Activated CD4-positive, alpha-beta T cell treated with anti-CD3 and anti-CD28 coated beads, Interleukin-2, Interleukin-6, amounts not matched to agents 100 ng/mL and 50 ng/mL, durations not matched to agents 16 hours and 8 hours (primary cell): ENCODE measurements at regions not wholly inside any gene's neighbourhood (a gene's known extent, or its start where the extent isn't known, plus 50 kb on each side); places are given as distances from the start of the nearest gene placed in this dataset.
A peak's percentile ranks its signal among the peaks of the same experiment; 100 is the strongest.
"Not testable (repeated sequence)": the region's sequence is repeated elsewhere in the genome, so short reads cannot be mapped to it uniquely, and the experiment has no call there.

Experiments
- DNase-seq: peaks from one replicate; pipeline ENCODE4 v3.0.0-alpha.2; 2020

- not testable (repeated sequence) for DNase-seq
These were observed 81.6 kb upstream of the FCGR1A start for GRCh38 chr1:149700677-149701567.

- DNase-seq, result peak; percentile 86
These were observed 74.2 kb upstream of the FCGR1A start for GRCh38 chr1:149708192-149708853.

DNA sequence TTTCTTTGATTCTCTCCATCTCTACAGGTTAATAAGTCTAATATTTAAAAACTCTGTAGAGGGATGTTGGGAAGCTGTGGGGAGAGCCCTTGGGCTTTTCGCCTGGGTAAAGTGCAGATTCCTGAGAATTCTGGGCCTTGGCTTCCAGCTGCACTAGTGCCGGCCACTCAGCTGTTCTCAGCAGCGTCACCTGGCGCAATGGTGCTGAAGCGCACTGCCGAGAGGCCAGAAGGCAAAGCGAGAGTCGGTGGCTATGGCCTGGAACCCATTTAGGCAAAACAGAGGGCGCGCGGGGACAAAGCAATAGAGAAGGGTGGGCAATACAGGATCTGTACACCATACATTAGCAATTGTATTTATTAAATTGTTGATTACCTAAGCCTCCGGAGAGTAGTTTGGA lies 70.8 kb upstream of the FCGR1A start:
- DNase-seq, result not testable (repeated sequence)

- peak; percentile 78 for DNase-seq
These were observed 70.2 kb upstream of the FCGR1A start for GRCh38 chr1:149712154-149712927.

DNA sequence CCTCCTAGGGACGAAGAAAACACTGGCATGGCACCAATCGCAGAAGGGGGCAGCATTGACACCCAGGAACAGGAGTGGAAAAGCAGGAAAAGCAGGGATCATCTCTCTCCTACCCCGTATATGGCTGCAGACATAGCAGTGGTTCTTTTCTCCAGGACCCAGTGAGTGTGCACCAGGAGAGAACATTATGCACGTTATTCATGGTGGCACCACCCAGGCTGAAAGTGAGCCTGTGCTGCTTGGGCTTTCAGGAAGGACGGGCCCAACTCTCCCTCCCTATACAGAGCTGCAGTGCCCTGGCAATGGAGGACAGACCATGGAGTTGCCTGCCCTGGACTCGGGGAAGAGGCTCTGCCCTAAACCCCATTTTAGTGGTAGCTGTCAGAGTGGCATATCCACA lies 69.0 kb upstream of the FCGR1A start:
- DNase-seq, result not testable (repeated sequence)

DNA sequence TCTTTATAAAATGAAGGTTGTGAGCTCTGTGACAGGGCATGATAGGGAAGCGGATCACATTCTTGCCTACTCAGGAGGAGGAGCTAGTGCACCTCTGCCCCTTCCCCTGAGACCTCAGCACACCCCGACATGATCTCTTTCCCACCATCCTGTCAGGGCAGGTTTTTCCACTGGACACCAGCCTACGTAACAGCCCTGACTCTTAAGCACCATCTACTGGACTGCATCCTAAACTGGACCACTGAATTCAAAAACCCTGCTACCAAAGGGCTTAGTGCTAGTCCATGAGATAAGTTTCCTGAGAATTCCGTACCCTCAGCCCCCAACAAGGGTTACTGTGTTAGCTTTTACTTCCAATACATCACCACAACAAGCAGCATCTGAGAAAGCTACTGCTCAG lies 68.5 kb upstream of the FCGR1A start:
- DNase-seq, result not testable (repeated sequence)

- DNase-seq, result not testable (repeated sequence)
These were observed 57.7 kb upstream of the FCGR1A start for GRCh38 chr1:149724618-149725302.

GRCh38 chr1:149726688-149727087 lies 55.8 kb upstream of the FCGR1A start:
- DNase-seq, result not testable (repeated sequence)

- DNase-seq, result not testable (repeated sequence)
These were observed 53.9 kb upstream of the FCGR1A start for GRCh38 chr1:149728598-149728997.
